Mesendoderm (in vitro differentiated cells): ENCODE measurements at regions not wholly inside any gene's neighbourhood (a gene's known extent, or its start where the extent isn't known, plus 50 kb on each side); places are given as distances from the start of the nearest gene placed in this dataset.

Experiments used
- DNase-seq: peaks from one replicate; pipeline ENCODE4 v3.0.0; 2013
- H2AK5ac ChIP-seq: 2 replicates; pipeline ENCODE4 v1.6.1; 2013; ENCODE audit warnings: low read length, inconsistent platforms
- H2BK120ac ChIP-seq: 2 replicates; pipeline ENCODE4 v1.6.1; 2013; ENCODE audit warnings: low read depth, mild to moderate bottlenecking, low read length, moderate library complexity, mixed read lengths
- H2BK15ac ChIP-seq: replicated peaks from 2 replicates; pipeline ENCODE4 v1.6.1; 2013; ENCODE audit warnings: low read depth, mild to moderate bottlenecking, moderate library complexity
- H2BK5ac ChIP-seq: 2 replicates; pipeline ENCODE4 v1.6.1; 2013; ENCODE audit warnings: low read length, inconsistent platforms
- H3K18ac ChIP-seq: 2 replicates; pipeline ENCODE4 v1.6.1; 2013; ENCODE audit warnings: mild to moderate bottlenecking, low read length, mixed read lengths
- H3K23ac ChIP-seq: one replicate; pipeline ENCODE4 v1.6.1; 2013; ENCODE audit warnings: low read length
- H3K27ac ChIP-seq: 2 replicates; pipeline ENCODE4 v1.5.1; 2013; ENCODE audit warnings: low read depth, mild to moderate bottlenecking, inconsistent platforms, low read length, moderate library complexity
- H3K27me3 ChIP-seq: 2 replicates; pipeline ENCODE4 v1.6.1; 2013; ENCODE audit warnings: low read length, control low read depth, mild to moderate bottlenecking, inconsistent platforms; ENCODE audit not compliant: insufficient read depth, poor library complexity
- H3K36me3 ChIP-seq: 2 replicates; pipeline ENCODE4 v1.6.1; 2013; ENCODE audit warnings: low read length, inconsistent platforms; ENCODE audit not compliant: control insufficient read depth, insufficient read depth
- H3K4ac ChIP-seq: one replicate; pipeline ENCODE4 v1.6.1; 2013; ENCODE audit warnings: low read depth, mild to moderate bottlenecking, low read length, moderate library complexity
- H3K4me1 ChIP-seq: 2 replicates; pipeline ENCODE4 v1.6.1; 2013; ENCODE audit warnings: low read depth, low read length, inconsistent platforms; ENCODE audit not compliant: control insufficient read depth
- H3K4me2 ChIP-seq: 2 replicates; pipeline ENCODE4 v1.6.1; 2013; ENCODE audit warnings: low read length
- H3K4me3 ChIP-seq: 2 replicates; pipeline ENCODE4 v1.5.1; 2013; ENCODE audit warnings: mild to moderate bottlenecking, low read length
- H3K56ac ChIP-seq: one replicate; pipeline ENCODE4 v1.6.1; 2013; ENCODE audit warnings: low read length
- H3K79me1 ChIP-seq: 2 replicates; pipeline ENCODE4 v1.6.1; 2013; ENCODE audit warnings: low read length, inconsistent platforms
- H3K79me2 ChIP-seq: 2 replicates; pipeline ENCODE4 v1.6.1; 2013; ENCODE audit warnings: mild to moderate bottlenecking, low read length; ENCODE audit not compliant: control insufficient read depth, insufficient read depth
- H3K9ac ChIP-seq: 2 replicates; pipeline ENCODE4 v1.6.1; 2013; ENCODE audit warnings: low read length, inconsistent platforms
- H4K5ac ChIP-seq: one replicate; pipeline ENCODE4 v1.6.1; 2013; ENCODE audit warnings: low read length
- H4K8ac ChIP-seq: one replicate; pipeline ENCODE4 v1.6.1; 2013; ENCODE audit warnings: low read depth, mild to moderate bottlenecking, control low read depth, low read length, moderate library complexity
- WGBS: extraction: QIAGEN DNeasy Blood & Tissue Kit; methylation state at CpG from one replicate; pipeline ENCODE4 v1.1.7; 2013; ENCODE audit warnings: low lambda C conversion rate, missing lambda C conversion rate; ENCODE audit not compliant: insufficient coverage; ENCODE audit errors: extremely low coverage; 5-methylcytosine and 5-hydroxymethylcytosine counted together

GRCh38 chr1:4500441-4500840 lies 154.0 kb upstream of the AJAP1 start:
- Histone ChIP-seq H3K4me3 (no peak overlapping the region), H3K4me2 (no peak overlapping the region), H2BK5ac (no peak overlapping the region), H3K23ac (no peak overlapping the region), H3K18ac (no peak overlapping the region), H2BK120ac (no peak overlapping the region), H3K56ac (no peak overlapping the region), H3K79me1 (no peaks in the 10 kb centered on the region), H3K4ac (no peak overlapping the region), H2AK5ac (no peak overlapping the region), H3K27me3 (no peaks in the 10 kb centered on the region), H3K79me2 (no peaks in the 10 kb centered on the region), H3K36me3 (no peaks in the 10 kb centered on the region), H2BK15ac (no peak overlapping the region), H4K8ac (no peak overlapping the region), H3K4me1 (no peaks in the 10 kb centered on the region), H3K9ac (no peak overlapping the region), H4K5ac (no peak overlapping the region), H3K27ac (no peak overlapping the region)
- no CpG with 5 or more reads among the region's 11 CpGs for WGBS
- no peak for DNase-seq

- WGBS = no CpG with 5 or more reads among the region's 4 CpGs
- H3K9ac ChIP-seq = no peak overlapping the region
- H4K8ac ChIP-seq = no peak overlapping the region
- H2BK5ac ChIP-seq = no peak overlapping the region
- H3K4me2 ChIP-seq = no peak overlapping the region
- H3K27me3 ChIP-seq = no peaks in the 10 kb centered on the region
- H2BK15ac ChIP-seq = no peak overlapping the region
- no peak overlapping the region for H2AK5ac ChIP-seq
- H2BK120ac ChIP-seq = no peak overlapping the region
- no peak overlapping the region for H3K18ac ChIP-seq
- H3K79me2 ChIP-seq = no peaks in the 10 kb centered on the region
- H3K56ac ChIP-seq = no peak overlapping the region
- DNase-seq = no peak
- H3K4ac ChIP-seq = no peak overlapping the region
- H4K5ac ChIP-seq = no peak overlapping the region
- no peak overlapping the region for H3K23ac ChIP-seq
- H3K4me1 ChIP-seq = no peaks in the 10 kb centered on the region
- no peaks in the 10 kb centered on the region for H3K36me3 ChIP-seq
- H3K79me1 ChIP-seq = no peaks in the 10 kb centered on the region
- no peak overlapping the region for H3K27ac ChIP-seq
- H3K4me3 ChIP-seq = no peak overlapping the region
Measured at GRCh38 chr1:4506591-4506990, 147.8 kb upstream of the AJAP1 start.

- Histone ChIP-seq H3K4ac (no peak overlapping the region), H3K79me1 (no peaks in the 10 kb centered on the region), H3K36me3 (no peaks in the 10 kb centered on the region), H3K27ac (no peak overlapping the region), H3K9ac (no peak overlapping the region), H3K79me2 (no peaks in the 10 kb centered on the region), H4K8ac (no peak overlapping the region), H3K23ac (no peak overlapping the region), H2BK120ac (no peak overlapping the region), H3K4me2 (no peak overlapping the region), H2AK5ac (no peak overlapping the region), H2BK5ac (no peak overlapping the region), H3K56ac (no peak overlapping the region), H3K4me1 (no peaks in the 10 kb centered on the region), H4K5ac (no peak overlapping the region), H2BK15ac (no peak overlapping the region), H3K18ac (no peak overlapping the region), H3K4me3 (no peak overlapping the region), H3K27me3 (no peaks in the 10 kb centered on the region)
- no peak for DNase-seq
- no CpG with 5 or more reads among the region's 8 CpGs for WGBS
Measured at GRCh38 chr1:4509206-4509605, 145.2 kb upstream of the AJAP1 start.

GRCh38 chr1:4510276-4510691 lies 144.1 kb upstream of the AJAP1 start:
- Histone ChIP-seq H4K8ac (no peak overlapping the region), H3K4me1 (no peaks in the 10 kb centered on the region), H2AK5ac (no peak overlapping the region), H2BK120ac (no peak overlapping the region), H3K79me2 (no peaks in the 10 kb centered on the region), H3K4ac (no peak overlapping the region), H3K56ac (no peak overlapping the region), H2BK5ac (no peak overlapping the region), H4K5ac (no peak overlapping the region), H3K9ac (no peak overlapping the region), H2BK15ac (no peak overlapping the region), H3K4me2 (no peak overlapping the region), H3K36me3 (no peaks in the 10 kb centered on the region), H3K27ac (no peak overlapping the region), H3K79me1 (no peaks in the 10 kb centered on the region), H3K18ac (no peak overlapping the region), H3K4me3 (no peak overlapping the region), H3K27me3 (no peaks in the 10 kb centered on the region), H3K23ac (no peak overlapping the region)
- no CpG with 5 or more reads among the region's 4 CpGs for WGBS
- DNase-seq = peak; percentile 2

- Histone ChIP-seq H3K4me3 (no peak overlapping the region), H3K4me1 (no peaks in the 10 kb centered on the region)
Measured at GRCh38 chr1:4511374-4511773, 143.0 kb upstream of the AJAP1 start.

GRCh38 chr1:4512636-4513035 lies 141.8 kb upstream of the AJAP1 start:
- Histone ChIP-seq H3K36me3 (no peaks in the 10 kb centered on the region), H3K4me3 (no peak overlapping the region), H4K8ac (no peak overlapping the region), H3K27me3 (no peaks in the 10 kb centered on the region), H3K56ac (no peak overlapping the region), H2BK15ac (no peak overlapping the region), H3K4ac (no peak overlapping the region), H3K23ac (no peak overlapping the region), H3K79me1 (no peaks in the 10 kb centered on the region), H2BK120ac (no peak overlapping the region), H3K18ac (no peak overlapping the region), H2AK5ac (no peak overlapping the region), H3K27ac (no peak overlapping the region), H3K4me1 (no peaks in the 10 kb centered on the region), H4K5ac (no peak overlapping the region), H3K4me2 (no peak overlapping the region), H2BK5ac (no peak overlapping the region), H3K9ac (no peak overlapping the region), H3K79me2 (no peaks in the 10 kb centered on the region)
- no peak for DNase-seq
- no CpG with 5 or more reads among the region's 6 CpGs for WGBS

More at GRCh38 chr1:4511374-4511773, 143.0 kb upstream of the AJAP1 start:
- Histone ChIP-seq H3K23ac (no peak overlapping the region), H3K79me2 (no peaks in the 10 kb centered on the region), H3K27ac (no peak overlapping the region), H3K4me2 (no peak overlapping the region), H3K18ac (no peak overlapping the region), H3K36me3 (no peaks in the 10 kb centered on the region), H3K79me1 (no peaks in the 10 kb centered on the region), H3K9ac (no peak overlapping the region), H3K4ac (no peak overlapping the region), H2BK5ac (no peak overlapping the region), H4K8ac (no peak overlapping the region), H4K5ac (no peak overlapping the region), H3K27me3 (no peaks in the 10 kb centered on the region), H2AK5ac (no peak overlapping the region), H2BK120ac (no peak overlapping the region), H3K56ac (no peak overlapping the region), H2BK15ac (no peak overlapping the region)
- DNase-seq = no peak
- WGBS = no CpG with 5 or more reads among the region's 13 CpGs
